ENCODE measurements at regions not wholly inside any gene's neighbourhood (a gene's known extent, or its start where the extent isn't known, plus 50 kb on each side); places are given as distances from the start of the nearest gene placed in this dataset.

GRCh38 chr13:72093262-72093661 is 226.3 kb upstream of the DACH1 start:
- Mint-ChIP-seq H3K27ac (no peak overlapping the region), H3K36me3 (ENCODE audit: low read depth) (no peaks in the 10 kb centered on the region), H3K27me3 (no peaks in the 10 kb centered on the region), H3K4me1 (no peaks in the 10 kb centered on the region), H3K4me3 (no peak overlapping the region)
- DNase-seq (no peak), ATAC-seq (no peak)
- H3K9me3 ChIP-seq (ENCODE audit: control insufficient read depth, low read length, poor library complexity, severe bottlenecking), result no peaks in the 10 kb centered on the region

DNA sequence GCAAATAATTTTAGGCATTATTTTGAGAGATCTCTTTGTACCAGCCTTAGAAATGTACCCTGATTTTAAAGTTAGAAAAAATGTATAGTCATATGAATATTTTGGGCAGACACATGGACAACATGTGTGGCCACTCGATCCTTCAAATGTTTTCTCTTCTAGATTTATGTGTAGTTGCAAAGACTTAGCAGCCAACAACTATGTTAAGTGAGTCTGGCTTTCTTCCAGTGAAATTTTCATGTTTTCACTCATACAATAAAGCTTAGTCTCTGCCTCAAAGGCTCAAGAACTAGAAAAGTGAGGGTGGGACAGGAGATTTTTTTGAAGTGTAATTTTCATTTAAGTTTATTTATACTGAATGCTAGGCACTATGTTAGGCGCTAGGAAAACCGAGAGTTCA is 207.7 kb upstream of the DACH1 start:
- Mint-ChIP-seq H3K27me3 (no peaks in the 10 kb centered on the region), H3K36me3 (ENCODE audit: low read depth) (no peaks in the 10 kb centered on the region), H3K27ac (no peak overlapping the region), H3K4me3 (no peak overlapping the region), H3K4me1 (no peaks in the 10 kb centered on the region)
- H3K9me3 ChIP-seq (ENCODE audit: control insufficient read depth, low read length, poor library complexity, severe bottlenecking), result no peaks in the 10 kb centered on the region
- ATAC-seq, result no peak
- no peak for DNase-seq

DNA sequence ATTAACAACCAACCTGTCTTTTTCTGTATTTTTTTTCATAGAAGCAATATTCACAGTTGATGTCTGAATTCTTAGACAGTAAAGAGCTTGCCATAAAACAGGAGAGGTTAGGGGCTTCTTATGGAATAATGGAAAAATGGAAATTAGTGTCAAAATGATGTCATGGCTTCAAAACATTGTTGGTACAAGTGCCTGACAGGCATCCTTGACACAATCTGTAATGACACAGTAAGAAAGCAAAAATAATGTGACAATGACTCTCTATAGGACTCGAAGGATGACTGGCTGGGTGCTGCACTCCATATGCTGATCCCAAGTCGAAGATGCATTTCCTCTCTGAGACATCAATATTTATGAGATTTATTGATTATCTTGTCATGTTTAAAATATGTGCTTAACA is 205.3 kb upstream of the DACH1 start:
- DNase-seq (no peak), ATAC-seq (no peak)
- H3K4me1 Mint-ChIP-seq, result no peaks in the 10 kb centered on the region
- H3K27ac Mint-ChIP-seq, result no peak overlapping the region
- no peaks in the 10 kb centered on the region for H3K9me3 ChIP-seq (ENCODE audit: control insufficient read depth, low read length, poor library complexity, severe bottlenecking)
- H3K4me3 Mint-ChIP-seq, result no peak overlapping the region
- H3K27me3 Mint-ChIP-seq, result no peaks in the 10 kb centered on the region
- H3K36me3 Mint-ChIP-seq (ENCODE audit: low read depth), result no peaks in the 10 kb centered on the region

DNA sequence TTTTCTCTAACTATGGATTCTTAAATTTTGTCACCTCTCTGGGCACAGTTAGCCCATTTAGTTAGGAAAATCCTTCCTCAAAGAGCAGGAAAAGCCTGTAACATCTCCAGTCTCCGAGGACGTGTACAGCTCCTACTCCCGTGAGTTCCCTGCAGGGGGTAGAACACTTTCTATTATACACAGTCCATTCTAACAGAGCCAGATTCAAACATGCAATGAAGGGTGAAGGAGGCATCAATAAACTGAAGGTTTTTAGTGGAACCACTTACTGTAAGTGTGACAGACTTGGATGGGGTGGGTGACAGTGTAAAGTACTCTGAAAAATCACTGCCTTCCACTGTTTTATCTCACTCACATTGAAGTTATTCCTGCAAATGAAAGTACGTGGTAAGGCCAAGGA is 204.7 kb upstream of the DACH1 start:
- Mint-ChIP-seq H3K27ac (no peak overlapping the region), H3K36me3 (ENCODE audit: low read depth) (no peaks in the 10 kb centered on the region), H3K4me1 (no peaks in the 10 kb centered on the region), H3K27me3 (no peaks in the 10 kb centered on the region), H3K4me3 (no peak overlapping the region)
- ATAC-seq (no peak), DNase-seq (no peak)
- H3K9me3 ChIP-seq (ENCODE audit: control insufficient read depth, low read length, poor library complexity, severe bottlenecking), result no peaks in the 10 kb centered on the region

GRCh38 chr13:72062566-72062965 is 195.6 kb upstream of the DACH1 start:
- H3K27me3 Mint-ChIP-seq, result no peaks in the 10 kb centered on the region
- no peak overlapping the region for H3K27ac Mint-ChIP-seq
- H3K4me3 Mint-ChIP-seq, result no peak overlapping the region
- H3K9me3 ChIP-seq (ENCODE audit: control insufficient read depth, low read length, poor library complexity, severe bottlenecking), result no peaks in the 10 kb centered on the region
- ATAC-seq (no peak), DNase-seq (no peak)
- no peaks in the 10 kb centered on the region for H3K4me1 Mint-ChIP-seq
- no peaks in the 10 kb centered on the region for H3K36me3 Mint-ChIP-seq (ENCODE audit: low read depth)

DNA sequence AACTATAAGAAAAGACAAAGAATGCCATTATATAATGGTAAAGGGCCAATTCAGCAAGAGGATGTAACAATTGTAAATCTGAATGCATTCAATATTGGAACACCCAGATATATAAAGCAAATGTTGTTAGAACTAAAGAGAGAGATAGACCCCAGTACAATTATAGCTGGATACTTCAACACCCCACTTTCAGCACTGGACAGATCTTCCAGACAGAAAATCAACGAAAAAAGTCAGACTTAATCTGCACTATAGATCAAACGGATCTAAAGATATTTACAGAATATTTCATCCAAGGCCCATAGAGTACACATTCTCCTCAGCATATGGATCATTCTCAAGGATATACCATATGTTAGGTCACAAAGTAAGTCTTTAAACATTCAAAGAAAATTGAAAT is 194.6 kb upstream of the DACH1 start:
- H3K4me1 Mint-ChIP-seq, result no peaks in the 10 kb centered on the region

GRCh38 chr13:72050251-72050650 is 183.2 kb upstream of the DACH1 start:
- DNase-seq, result no peak
- no peak for ATAC-seq
- no peak overlapping the region for H3K27ac Mint-ChIP-seq
- no peaks in the 10 kb centered on the region for H3K4me1 Mint-ChIP-seq
- H3K27me3 Mint-ChIP-seq, result no peaks in the 10 kb centered on the region
- no peak overlapping the region for H3K4me3 Mint-ChIP-seq
- no peaks in the 10 kb centered on the region for H3K9me3 ChIP-seq (ENCODE audit: control insufficient read depth, low read length, poor library complexity, severe bottlenecking)
- no peaks in the 10 kb centered on the region for H3K36me3 Mint-ChIP-seq (ENCODE audit: low read depth)

More for the DNA sequence above, 194.6 kb upstream of the DACH1 start:
- no peaks in the 10 kb centered on the region for H3K9me3 ChIP-seq (ENCODE audit: control insufficient read depth, low read length, poor library complexity, severe bottlenecking)
- H3K27ac Mint-ChIP-seq, result no peak overlapping the region
- ATAC-seq (no peak), DNase-seq (no peak)
- H3K27me3 Mint-ChIP-seq, result no peaks in the 10 kb centered on the region
- H3K4me3 Mint-ChIP-seq, result no peak overlapping the region
- H3K36me3 Mint-ChIP-seq (ENCODE audit: low read depth), result no peaks in the 10 kb centered on the region

DNA sequence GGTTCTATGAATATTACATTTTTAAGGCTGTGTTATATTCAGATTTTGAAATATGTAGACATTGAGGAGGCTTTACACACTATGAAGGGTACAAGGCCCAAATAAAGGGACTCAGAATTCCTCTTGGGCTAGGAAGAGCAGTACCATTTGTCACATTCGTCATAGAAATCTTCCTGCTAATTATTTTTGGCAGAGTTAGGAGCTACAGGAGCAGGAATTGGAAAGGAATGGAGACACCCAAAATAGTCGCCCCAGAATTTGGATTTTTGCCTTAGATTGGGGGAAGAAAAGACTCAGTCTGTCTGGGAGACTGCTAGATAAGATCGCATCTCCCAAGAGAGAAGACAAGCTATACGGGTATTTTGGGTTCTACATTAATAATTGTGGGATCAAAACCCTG is 176.4 kb upstream of the DACH1 start:
- H3K27me3 Mint-ChIP-seq, result no peaks in the 10 kb centered on the region

GRCh38 chr13:72041165-72041564 is 174.2 kb upstream of the DACH1 start:
- Mint-ChIP-seq H3K4me3 (no peak overlapping the region), H3K27ac (no peak overlapping the region), H3K27me3 (no peaks in the 10 kb centered on the region), H3K4me1 (no peaks in the 10 kb centered on the region), H3K36me3 (ENCODE audit: low read depth) (no peaks in the 10 kb centered on the region)
- ATAC-seq, result no peak
- H3K9me3 ChIP-seq (ENCODE audit: control insufficient read depth, low read length, poor library complexity, severe bottlenecking), result no peaks in the 10 kb centered on the region
- no peak for DNase-seq

More for the DNA sequence above, 176.4 kb upstream of the DACH1 start:
- H3K4me3 Mint-ChIP-seq, result no peak overlapping the region
- H3K36me3 Mint-ChIP-seq (ENCODE audit: low read depth), result no peaks in the 10 kb centered on the region
- ATAC-seq (no peak), DNase-seq (no peak)
- H3K9me3 ChIP-seq (ENCODE audit: control insufficient read depth, low read length, poor library complexity, severe bottlenecking), result no peaks in the 10 kb centered on the region
- no peaks in the 10 kb centered on the region for H3K4me1 Mint-ChIP-seq
- no peak overlapping the region for H3K27ac Mint-ChIP-seq

- Mint-ChIP-seq H3K4me1 (no peaks in the 10 kb centered on the region), H3K27ac (no peak overlapping the region), H3K27me3 (no peaks in the 10 kb centered on the region), H3K36me3 (ENCODE audit: low read depth) (no peaks in the 10 kb centered on the region), H3K4me3 (no peak overlapping the region)
- ATAC-seq (no peak), DNase-seq (no peak)
- H3K9me3 ChIP-seq (ENCODE audit: control insufficient read depth, low read length, poor library complexity, severe bottlenecking), result peaks cover 4% of the 10 kb centered on the region
Observed at GRCh38 chr13:72039126-72039525, 172.1 kb upstream of the DACH1 start.

- Mint-ChIP-seq H3K36me3 (ENCODE audit: low read depth) (no peaks in the 10 kb centered on the region), H3K4me1 (no peaks in the 10 kb centered on the region), H3K4me3 (no peak overlapping the region), H3K27me3 (no peaks in the 10 kb centered on the region), H3K27ac (no peak overlapping the region)
- DNase-seq, result no peak
- ATAC-seq, result no peak
- no peaks in the 10 kb centered on the region for H3K9me3 ChIP-seq (ENCODE audit: control insufficient read depth, low read length, poor library complexity, severe bottlenecking)
Observed at GRCh38 chr13:72029981-72030380, 163.0 kb upstream of the DACH1 start.

DNA sequence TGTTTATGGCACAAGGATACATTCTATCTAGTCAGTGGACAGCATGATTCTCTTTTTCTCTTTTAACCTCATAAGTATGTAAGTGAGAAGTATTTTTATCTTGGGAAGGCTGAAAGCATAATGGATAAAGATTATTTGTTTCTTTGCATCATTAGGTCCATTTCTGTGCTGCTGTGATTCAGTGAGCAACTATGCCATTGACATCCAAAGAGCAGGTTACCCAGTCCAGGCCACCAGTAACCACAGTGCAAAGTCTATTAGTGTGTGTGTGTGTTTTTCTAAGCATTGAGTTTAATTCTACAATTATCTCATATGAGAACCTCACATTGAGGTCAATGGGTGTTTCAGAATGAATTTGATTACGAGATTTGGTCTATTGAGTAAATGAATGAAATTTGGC is 158.8 kb upstream of the DACH1 start:
- no peaks in the 10 kb centered on the region for H3K36me3 Mint-ChIP-seq (ENCODE audit: low read depth)
- H3K27ac Mint-ChIP-seq, result no peak overlapping the region
- no peaks in the 10 kb centered on the region for H3K4me1 Mint-ChIP-seq
- no peak for ATAC-seq
- no peaks in the 10 kb centered on the region for H3K9me3 ChIP-seq (ENCODE audit: control insufficient read depth, low read length, poor library complexity, severe bottlenecking)
- H3K4me3 Mint-ChIP-seq, result no peak overlapping the region
- no peak for DNase-seq
- H3K27me3 Mint-ChIP-seq, result no peaks in the 10 kb centered on the region

GRCh38 chr13:72023895-72024294 is 156.9 kb upstream of the DACH1 start:
- no peaks in the 10 kb centered on the region for H3K36me3 Mint-ChIP-seq (ENCODE audit: low read depth)
- H3K4me3 Mint-ChIP-seq, result no peak overlapping the region
- no peak for DNase-seq
- H3K9me3 ChIP-seq (ENCODE audit: control insufficient read depth, low read length, poor library complexity, severe bottlenecking), result no peaks in the 10 kb centered on the region
- H3K27me3 Mint-ChIP-seq, result no peaks in the 10 kb centered on the region
- no peaks in the 10 kb centered on the region for H3K4me1 Mint-ChIP-seq
- no peak for ATAC-seq
- H3K27ac Mint-ChIP-seq, result no peak overlapping the region

DNA sequence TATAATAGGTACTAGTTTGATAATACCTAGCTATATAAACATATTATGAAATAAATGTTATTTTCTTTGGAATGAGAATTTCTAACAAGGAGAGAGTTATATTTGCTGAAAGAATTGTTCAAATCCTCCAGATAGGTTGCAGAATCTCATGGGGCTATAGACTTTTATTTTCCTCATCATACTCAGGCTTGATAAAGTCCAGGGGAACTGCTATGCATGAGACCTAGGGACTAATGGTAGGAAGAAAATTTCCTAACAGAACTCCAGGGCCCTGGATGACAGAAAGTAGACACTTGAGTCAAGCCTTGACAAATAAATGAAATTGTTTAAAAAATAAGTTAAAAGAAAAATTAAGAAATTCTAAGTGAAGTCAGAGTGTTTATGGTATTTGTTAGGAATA is 138.5 kb upstream of the DACH1 start:
- no peak overlapping the region for H3K27ac Mint-ChIP-seq
- no peak overlapping the region for H3K4me3 Mint-ChIP-seq
- H3K9me3 ChIP-seq (ENCODE audit: control insufficient read depth, low read length, poor library complexity, severe bottlenecking), result no peaks in the 10 kb centered on the region
- DNase-seq, result no peak
- no peaks in the 10 kb centered on the region for H3K4me1 Mint-ChIP-seq
- H3K27me3 Mint-ChIP-seq, result no peaks in the 10 kb centered on the region
- no peaks in the 10 kb centered on the region for H3K36me3 Mint-ChIP-seq (ENCODE audit: low read depth)
- ATAC-seq, result no peak

Data from T-helper 17 cell (primary cell).